Hepatocyte (in vitro differentiated cells): ENCODE measurements at regions not wholly inside any gene's neighbourhood (a gene's known extent, or its start where the extent isn't known, plus 50 kb on each side); places are given as distances from the start of the nearest gene placed in this dataset.

ENCODE experiments used
- DNase-seq: peaks from one replicate; pipeline ENCODE4 v3.0.0-alpha.2; 2016; ENCODE audit warnings: low spot score
- H2AFZ ChIP-seq: fragments of 200-600 bp; sonication (generic); 2 replicates; pipeline ENCODE4 v1.6.0; 2016; ENCODE audit warnings: antibody characterized with exemption, mild to moderate bottlenecking
- H3K27ac ChIP-seq: fragments of 200-600 bp; sonication (generic); 2 replicates; pipeline ENCODE4 v1.5.1; 2016; ENCODE audit warnings: mild to moderate bottlenecking
- H3K27me3 ChIP-seq: fragments of 200-600 bp; sonication (generic); 2 replicates; pipeline ENCODE4 v1.6.1; 2016
- H3K36me3 ChIP-seq: fragments of 200-600 bp; sonication (generic); replicated peaks from 2 replicates; pipeline ENCODE4 v1.5.1; 2016; ENCODE audit warnings: low read depth; ENCODE audit not compliant: insufficient read depth
- H3K4me1 ChIP-seq: fragments of 200-600 bp; sonication (generic); 2 replicates; pipeline ENCODE4 v1.5.1; 2016; ENCODE audit warnings: mild to moderate bottlenecking, moderate library complexity; ENCODE audit not compliant: insufficient read depth
- H3K4me2 ChIP-seq: fragments of 200-600 bp; sonication (generic); 2 replicates; pipeline ENCODE4 v1.6.0; 2016
- H3K4me3 ChIP-seq: fragments of 200-600 bp; sonication (generic); 2 replicates; pipeline ENCODE4 v1.5.1; 2016; ENCODE audit warnings: mild to moderate bottlenecking
- H3K79me2 ChIP-seq: fragments of 200-600 bp; sonication (generic); 2 replicates; pipeline ENCODE4 v1.6.0; 2017; ENCODE audit warnings: mild to moderate bottlenecking
- H3K9me2 ChIP-seq: fragments of 200-600 bp; sonication (generic); replicated peaks from 2 replicates; pipeline ENCODE4 v1.6.0; 2017; ENCODE audit warnings: mild to moderate bottlenecking; ENCODE audit not compliant: insufficient read depth
- H3K9me3 ChIP-seq: fragments of 200-600 bp; sonication (generic); 2 replicates; pipeline ENCODE4 v1.5.1; 2016; ENCODE audit warnings: low read depth, mild to moderate bottlenecking
- H4K20me1 ChIP-seq: fragments of 200-600 bp; sonication (generic); 2 replicates; pipeline ENCODE4 v1.6.0; 2016; ENCODE audit warnings: mild to moderate bottlenecking; ENCODE audit not compliant: insufficient read depth, poor library complexity, severe bottlenecking
- EZH2 ChIP-seq: fragments of 200-600 bp; sonication (generic); IDR thresholded peaks from 2 replicates; pipeline ENCODE4 v1.6.1; 2016; ENCODE audit warnings: antibody characterized with exemption, mild to moderate bottlenecking, borderline replicate concordance
- EZH2phosphoT487 ChIP-seq: fragments of 200-600 bp; sonication (generic); IDR thresholded peaks from one replicate; pipeline ENCODE4 v1.6.1; 2018; ENCODE audit warnings: antibody characterized with exemption, mild to moderate bottlenecking, low read depth, moderate library complexity; ENCODE audit not compliant: unreplicated experiment, severe bottlenecking
- WGBS: methylation state at CpG from one replicate; pipeline ENCODE4 v1.1.6; 2016; ENCODE audit warnings: low lambda C conversion rate; ENCODE audit errors: missing lambda C conversion rate; 5-methylcytosine and 5-hydroxymethylcytosine counted together
- TF ChIP-seq, protein P1 (sequence below): fragments of 200-600 bp; sonication (generic); IDR thresholded peaks from 2 replicates; pipeline ENCODE4 v1.5.1; 2016; ENCODE audit warnings: antibody characterized with exemption, mild to moderate bottlenecking; ENCODE audit not compliant: poor library complexity

DNA sequence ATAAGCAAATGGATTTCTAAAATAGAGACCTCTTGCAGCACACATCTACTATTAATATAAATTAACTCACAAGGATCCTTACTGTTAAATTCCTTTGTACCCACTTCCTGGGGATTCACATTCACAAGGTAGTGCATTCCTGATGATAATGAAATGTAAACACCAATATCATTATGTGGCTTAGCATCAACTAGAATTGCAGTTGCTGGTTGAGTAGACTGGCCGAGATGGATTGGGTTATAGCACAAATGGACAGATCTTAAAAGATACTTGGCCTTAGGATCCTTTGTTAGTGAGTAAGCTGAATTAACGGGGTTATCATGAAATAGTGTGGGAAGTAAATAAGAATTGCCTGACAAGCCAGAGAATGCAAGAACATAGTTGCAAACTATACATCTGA, 369.1 kb downstream of the AEBP2 start:
- WGBS, result 77% methylated on average over 2 of the region's 2 CpGs
- no peak overlapping the region for H3K4me2 ChIP-seq

DNA sequence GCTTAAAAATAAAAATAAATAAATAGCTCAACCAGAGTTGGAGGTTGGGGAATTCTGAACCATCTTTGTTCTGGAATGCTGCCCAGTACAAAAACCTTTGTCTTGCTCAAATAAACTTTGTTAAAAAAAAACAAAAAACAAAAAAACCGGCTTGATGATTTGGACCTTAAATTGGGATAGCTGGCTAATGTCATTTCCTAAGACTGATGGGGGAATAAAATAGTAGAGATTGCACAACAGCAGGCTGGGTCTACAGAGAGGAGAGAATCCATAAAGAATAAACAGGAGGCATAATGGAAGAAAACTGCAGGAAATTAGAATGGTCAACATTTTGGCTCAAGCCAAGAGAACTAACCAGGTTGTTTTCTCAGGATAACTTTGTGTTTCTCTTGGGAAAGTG, 370.9 kb downstream of the AEBP2 start:
- Histone ChIP-seq H3K27ac (no peak overlapping the region), H3K9me3 (no peaks in the 10 kb centered on the region), H3K36me3 (no peaks in the 10 kb centered on the region), H3K4me3 (no peak overlapping the region), H3K9me2 (no peaks in the 10 kb centered on the region), H3K4me1 (no peaks in the 10 kb centered on the region), H4K20me1 (no peaks in the 10 kb centered on the region), H3K27me3 (no peaks in the 10 kb centered on the region), H2AFZ (no peak overlapping the region), H3K79me2 (no peaks in the 10 kb centered on the region), H3K4me2 (no peak overlapping the region)
- TF ChIP-seq EZH2phosphoT487 (no peak), EZH2 (no peak)
- TF ChIP-seq, protein P1, sequence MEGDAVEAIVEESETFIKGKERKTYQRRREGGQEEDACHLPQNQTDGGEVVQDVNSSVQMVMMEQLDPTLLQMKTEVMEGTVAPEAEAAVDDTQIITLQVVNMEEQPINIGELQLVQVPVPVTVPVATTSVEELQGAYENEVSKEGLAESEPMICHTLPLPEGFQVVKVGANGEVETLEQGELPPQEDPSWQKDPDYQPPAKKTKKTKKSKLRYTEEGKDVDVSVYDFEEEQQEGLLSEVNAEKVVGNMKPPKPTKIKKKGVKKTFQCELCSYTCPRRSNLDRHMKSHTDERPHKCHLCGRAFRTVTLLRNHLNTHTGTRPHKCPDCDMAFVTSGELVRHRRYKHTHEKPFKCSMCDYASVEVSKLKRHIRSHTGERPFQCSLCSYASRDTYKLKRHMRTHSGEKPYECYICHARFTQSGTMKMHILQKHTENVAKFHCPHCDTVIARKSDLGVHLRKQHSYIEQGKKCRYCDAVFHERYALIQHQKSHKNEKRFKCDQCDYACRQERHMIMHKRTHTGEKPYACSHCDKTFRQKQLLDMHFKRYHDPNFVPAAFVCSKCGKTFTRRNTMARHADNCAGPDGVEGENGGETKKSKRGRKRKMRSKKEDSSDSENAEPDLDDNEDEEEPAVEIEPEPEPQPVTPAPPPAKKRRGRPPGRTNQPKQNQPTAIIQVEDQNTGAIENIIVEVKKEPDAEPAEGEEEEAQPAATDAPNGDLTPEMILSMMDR, result no peak
- DNase-seq, result no peak
- 81% methylated on average over 1 of the region's 1 CpG for WGBS

More for the DNA sequence above, 369.1 kb downstream of the AEBP2 start:
- no peak for DNase-seq
- no peaks in the 10 kb centered on the region for H3K4me1 ChIP-seq
- TF ChIP-seq EZH2 (no peak), EZH2phosphoT487 (no peak)
- TF ChIP-seq, protein P1, result no peak
- H3K79me2 ChIP-seq, result no peaks in the 10 kb centered on the region
- no peaks in the 10 kb centered on the region for H3K9me2 ChIP-seq
- no peaks in the 10 kb centered on the region for H3K27me3 ChIP-seq
- H4K20me1 ChIP-seq, result no peaks in the 10 kb centered on the region
- H2AFZ ChIP-seq, result no peak overlapping the region
- no peak overlapping the region for H3K27ac ChIP-seq
- no peaks in the 10 kb centered on the region for H3K9me3 ChIP-seq
- no peaks in the 10 kb centered on the region for H3K36me3 ChIP-seq
- no peak overlapping the region for H3K4me3 ChIP-seq

DNA sequence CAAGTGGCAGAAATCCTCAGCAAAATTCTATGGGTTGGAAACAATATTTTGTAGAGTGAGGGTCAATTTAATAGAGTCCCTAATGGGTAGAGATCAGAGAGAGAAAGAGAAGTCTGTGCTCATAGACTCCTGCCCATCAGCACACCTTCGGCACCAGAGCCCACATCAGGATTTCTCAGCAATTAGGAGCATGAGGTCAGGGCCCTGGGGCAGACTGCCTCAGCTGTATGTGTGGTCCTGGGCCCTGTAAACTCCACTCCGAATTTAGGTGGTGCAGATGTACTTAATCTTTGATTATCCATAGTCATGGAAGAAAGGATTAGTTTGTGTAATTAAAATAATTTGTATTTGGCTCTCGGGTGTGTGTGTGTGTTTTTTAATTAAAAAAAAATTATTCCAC, 372.6 kb downstream of the AEBP2 start:
- Histone ChIP-seq H3K9me3 (no peaks in the 10 kb centered on the region), H3K9me2 (no peaks in the 10 kb centered on the region), H3K4me1 (no peaks in the 10 kb centered on the region), H3K4me2 (no peak overlapping the region), H3K36me3 (no peaks in the 10 kb centered on the region), H2AFZ (no peak overlapping the region), H3K4me3 (no peak overlapping the region), H3K27me3 (no peaks in the 10 kb centered on the region), H3K27ac (no peak overlapping the region), H4K20me1 (no peaks in the 10 kb centered on the region), H3K79me2 (no peaks in the 10 kb centered on the region)
- no peak for TF ChIP-seq EZH2phosphoT487
- TF ChIP-seq, protein P1, result no peak
- no peak for TF ChIP-seq EZH2
- 62% methylated on average over 3 of the region's 3 CpGs for WGBS
- DNase-seq, result no peak

DNA sequence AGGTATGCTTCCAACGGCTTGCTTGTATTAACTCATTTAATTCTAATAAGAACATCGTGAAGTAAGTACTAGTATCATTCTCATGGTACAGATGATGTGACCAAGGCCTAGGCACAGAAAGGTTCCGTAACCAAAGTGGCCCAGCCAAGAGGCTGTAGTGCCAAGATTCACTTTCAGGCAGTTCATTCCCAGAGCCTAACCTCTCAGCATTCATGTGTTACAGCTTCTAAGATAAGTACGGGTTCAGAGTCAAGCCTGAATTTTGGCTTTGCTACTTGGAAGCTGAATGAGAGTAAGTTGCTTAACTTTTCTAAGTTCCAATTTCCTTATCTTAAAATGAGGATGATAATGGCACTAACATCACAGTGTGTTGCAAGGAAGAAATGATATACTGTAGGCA, 379.9 kb downstream of the AEBP2 start:
- Histone ChIP-seq H3K9me3 (no peaks in the 10 kb centered on the region), H3K79me2 (no peaks in the 10 kb centered on the region), H3K4me2 (no peak overlapping the region), H3K27me3 (no peaks in the 10 kb centered on the region), H3K9me2 (no peaks in the 10 kb centered on the region), H2AFZ (no peak overlapping the region), H3K4me1 (no peaks in the 10 kb centered on the region), H4K20me1 (no peaks in the 10 kb centered on the region), H3K36me3 (no peaks in the 10 kb centered on the region), H3K27ac (no peak overlapping the region), H3K4me3 (no peak overlapping the region)
- no peak for DNase-seq
- 83% methylated on average over 4 of the region's 4 CpGs for WGBS
- no peak for TF ChIP-seq EZH2
- TF ChIP-seq, protein P1, result no peak
- TF ChIP-seq EZH2phosphoT487, result no peak
